HG03135 (cell line): ENCODE measurements at regions not wholly inside any gene's neighbourhood (a gene's known extent, or its start where the extent isn't known, plus 50 kb on each side); places are given as distances from the start of the nearest gene placed in this dataset.

Experiments used
- ATAC-seq: cut with Tn5 transposase; IDR thresholded peaks from one replicate; pipeline ENCODE4 v1.9.1; 2021; ENCODE audit warnings: mild to moderate bottlenecking, moderate library complexity; ENCODE audit not compliant: unreplicated experiment

DNA sequence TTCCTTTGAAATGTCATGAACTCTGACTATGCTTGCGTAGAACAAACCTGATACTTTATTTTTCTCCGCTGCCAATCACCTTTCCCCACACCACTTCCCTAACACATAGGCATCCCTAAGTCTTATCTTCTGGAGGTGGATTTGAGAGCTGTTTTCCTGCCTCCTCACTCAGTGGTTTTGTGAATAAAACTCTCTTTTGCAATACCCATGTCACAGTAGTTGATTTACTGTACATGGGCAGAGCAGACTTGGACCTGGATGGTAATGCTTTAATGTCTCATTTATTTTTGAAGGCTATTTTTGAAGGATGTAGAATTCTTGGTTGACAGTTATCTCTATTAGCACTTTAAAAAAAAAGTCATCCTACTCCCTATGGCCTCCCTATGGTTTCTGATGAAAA is 881.8 kb downstream of the SLITRK5 start:
- ATAC-seq = no peak

DNA sequence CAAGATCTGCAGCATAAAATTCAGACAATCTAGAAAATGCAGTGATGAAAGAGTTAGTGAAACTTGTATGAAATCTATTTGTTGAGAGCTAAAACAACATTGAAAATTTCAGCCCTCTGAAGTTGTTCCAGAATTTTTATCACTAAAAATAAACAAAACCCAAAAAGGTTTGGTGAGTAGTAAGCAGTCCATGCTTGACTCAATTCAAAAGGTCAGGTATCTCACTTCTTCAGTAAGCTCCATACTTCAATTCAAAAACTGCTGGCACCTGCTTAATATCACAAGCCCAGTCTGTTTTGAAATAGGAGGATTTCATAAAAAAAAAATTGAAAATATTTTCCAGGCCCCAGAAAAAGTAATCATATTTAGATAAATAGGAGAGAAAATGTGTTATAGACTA is 894.4 kb downstream of the SLITRK5 start:
- no peak for ATAC-seq

DNA sequence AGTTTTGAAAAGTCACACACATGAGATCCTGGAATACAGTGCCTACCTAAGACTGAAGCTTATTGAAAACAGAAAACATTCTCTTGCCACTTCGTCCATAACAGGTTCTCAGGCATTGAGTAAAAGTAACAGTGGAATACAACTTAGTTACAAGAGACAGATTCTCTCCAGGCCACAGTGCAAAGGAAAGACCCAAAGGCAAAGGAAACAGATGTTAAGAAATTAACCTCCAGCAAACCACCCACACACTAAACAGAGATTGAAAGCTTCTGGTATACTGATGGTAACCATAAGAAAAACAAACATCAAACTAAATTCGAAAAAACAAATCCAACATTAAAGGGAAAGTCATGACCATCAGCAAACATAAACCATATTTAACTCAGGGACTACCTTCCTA is 914.7 kb downstream of the SLITRK5 start:
- ATAC-seq = no peak

DNA sequence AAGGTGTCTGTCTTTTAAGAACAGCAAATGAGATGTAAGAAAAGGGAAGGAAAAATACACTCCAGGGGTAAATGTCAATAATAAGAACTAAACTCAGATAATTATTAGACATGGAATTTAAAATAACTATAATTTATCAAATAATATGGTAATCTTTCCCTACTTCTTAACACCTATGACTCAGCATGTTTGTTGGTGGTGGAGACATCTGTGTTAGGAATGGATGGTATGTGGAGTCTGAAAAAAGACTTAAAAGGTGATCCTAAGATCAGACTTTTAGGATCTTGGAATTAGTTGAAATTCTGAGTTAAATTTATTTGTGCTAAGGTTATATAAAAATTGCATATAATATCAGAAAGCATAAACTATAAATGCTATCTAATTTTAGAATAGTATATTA is 915.1 kb downstream of the SLITRK5 start:
- ATAC-seq = no peak

DNA sequence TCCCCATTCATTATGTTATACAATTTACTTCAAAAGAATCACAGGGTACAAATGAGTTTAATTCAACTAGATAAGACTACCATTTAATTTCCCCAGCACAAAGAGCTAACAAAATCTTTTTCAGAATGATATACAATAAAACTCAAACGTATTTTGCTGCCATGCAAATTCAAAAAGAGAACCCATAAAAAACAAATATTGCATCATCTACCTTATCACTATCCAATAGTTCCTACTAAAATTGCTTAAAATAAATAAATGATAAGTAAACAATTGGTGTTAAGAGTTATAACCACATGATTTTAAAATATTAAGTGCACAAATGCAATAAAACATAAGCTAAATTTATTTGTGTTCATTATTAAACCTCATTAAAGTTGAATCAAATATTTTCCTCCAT is 919.4 kb downstream of the SLITRK5 start:
- ATAC-seq = no peak

DNA sequence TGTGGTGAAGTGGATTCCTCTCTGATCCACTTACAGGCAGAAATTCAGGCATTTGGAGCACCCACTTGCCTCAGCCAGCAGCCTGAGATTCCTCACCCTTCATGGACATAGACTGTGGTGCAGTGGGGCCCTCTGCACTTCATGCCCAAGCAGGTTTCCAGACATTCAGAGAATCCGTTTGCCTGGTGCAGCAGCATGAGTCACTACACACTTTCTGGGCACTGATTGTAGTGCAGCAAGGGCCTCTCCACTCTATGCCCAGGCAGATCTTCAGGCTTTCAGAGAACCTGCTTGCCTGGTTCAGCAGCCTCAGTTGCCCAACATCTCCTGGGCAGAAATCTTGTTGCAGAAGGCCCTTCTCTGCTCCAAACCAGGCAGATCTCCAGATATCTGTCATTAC is 920.9 kb downstream of the SLITRK5 start:
- no peak for ATAC-seq

DNA sequence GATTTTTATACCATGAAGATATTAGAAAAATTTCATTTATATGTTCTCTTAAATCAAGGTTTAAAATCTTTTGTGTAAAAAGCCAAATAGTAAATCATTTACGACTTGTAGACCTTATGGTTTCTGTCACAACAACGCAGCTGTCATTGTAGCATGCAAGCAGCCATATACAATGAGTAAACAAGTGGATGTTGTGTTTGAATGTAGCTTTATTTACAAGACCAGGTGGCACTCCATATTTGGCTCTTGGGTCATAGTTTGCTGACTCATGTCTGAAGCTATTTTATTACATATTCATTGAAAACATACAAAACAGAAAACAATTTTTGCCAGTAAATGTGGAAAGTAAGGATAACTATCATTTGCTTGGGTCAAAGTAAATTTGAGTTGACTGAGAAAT is 930.8 kb downstream of the SLITRK5 start:
- no peak for ATAC-seq

DNA sequence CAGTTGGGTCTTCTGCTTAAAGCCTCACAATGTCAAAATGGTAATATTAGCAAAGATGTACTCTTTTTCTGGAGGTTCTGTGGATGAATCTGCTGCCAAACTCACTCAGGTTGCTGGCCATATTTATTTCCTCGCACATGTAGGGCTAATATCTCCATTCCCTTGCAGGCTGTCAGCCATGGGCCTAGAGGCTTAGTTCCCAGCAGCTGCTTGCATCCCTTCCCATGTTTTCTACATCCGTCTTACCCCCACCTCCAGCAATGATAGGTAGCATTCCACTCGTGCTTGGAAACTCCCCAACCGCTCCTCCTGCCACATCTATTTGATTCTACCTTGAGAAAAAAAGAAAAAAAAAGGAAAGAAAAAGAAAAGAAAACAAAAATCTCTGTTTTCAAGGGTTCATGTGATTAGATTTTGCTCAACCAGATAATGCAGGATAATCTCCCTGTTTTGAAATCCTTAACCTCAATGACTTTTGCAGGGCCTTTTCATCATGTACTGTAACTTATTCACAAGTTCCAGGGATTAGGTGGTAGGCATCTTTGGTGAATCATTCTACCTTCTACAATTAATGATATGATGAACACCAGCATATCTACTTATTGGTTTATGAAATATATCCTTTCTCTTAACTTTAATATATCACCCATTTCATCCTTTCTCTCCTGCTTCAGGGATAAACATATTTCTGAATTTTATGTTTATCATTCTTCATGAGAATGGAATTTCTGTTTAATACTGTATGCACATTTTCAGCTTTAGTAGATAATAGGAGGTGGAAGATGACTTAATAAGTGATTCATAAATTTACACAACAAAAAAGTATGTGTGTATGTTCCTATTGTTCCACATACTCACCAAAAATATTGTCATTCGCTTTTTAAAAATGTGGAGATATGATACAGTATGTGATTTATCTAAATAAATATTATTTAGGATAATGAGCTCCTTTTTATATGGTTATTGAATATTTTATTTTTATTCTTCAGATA is 931.9 kb downstream of the SLITRK5 start:
- no peak for ATAC-seq

DNA sequence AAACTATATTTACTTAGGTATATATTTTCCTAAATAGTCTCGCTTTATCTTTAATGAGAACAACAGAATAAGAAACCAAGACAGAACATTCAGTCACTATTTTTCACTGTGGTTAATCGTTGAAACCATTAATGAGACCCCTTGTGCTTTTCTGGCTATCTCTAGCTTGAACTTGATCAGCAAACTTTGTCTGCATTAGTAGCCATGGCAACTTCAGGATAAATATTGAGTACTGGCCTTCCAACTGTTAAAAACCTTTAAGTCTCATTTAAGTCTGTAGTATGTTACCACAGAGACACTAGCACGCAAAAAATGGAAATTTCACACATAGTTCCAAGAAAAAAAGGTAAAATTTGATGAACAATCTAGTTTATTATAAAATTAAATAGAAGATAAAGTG is 946.0 kb downstream of the SLITRK5 start:
- ATAC-seq = no peak

DNA sequence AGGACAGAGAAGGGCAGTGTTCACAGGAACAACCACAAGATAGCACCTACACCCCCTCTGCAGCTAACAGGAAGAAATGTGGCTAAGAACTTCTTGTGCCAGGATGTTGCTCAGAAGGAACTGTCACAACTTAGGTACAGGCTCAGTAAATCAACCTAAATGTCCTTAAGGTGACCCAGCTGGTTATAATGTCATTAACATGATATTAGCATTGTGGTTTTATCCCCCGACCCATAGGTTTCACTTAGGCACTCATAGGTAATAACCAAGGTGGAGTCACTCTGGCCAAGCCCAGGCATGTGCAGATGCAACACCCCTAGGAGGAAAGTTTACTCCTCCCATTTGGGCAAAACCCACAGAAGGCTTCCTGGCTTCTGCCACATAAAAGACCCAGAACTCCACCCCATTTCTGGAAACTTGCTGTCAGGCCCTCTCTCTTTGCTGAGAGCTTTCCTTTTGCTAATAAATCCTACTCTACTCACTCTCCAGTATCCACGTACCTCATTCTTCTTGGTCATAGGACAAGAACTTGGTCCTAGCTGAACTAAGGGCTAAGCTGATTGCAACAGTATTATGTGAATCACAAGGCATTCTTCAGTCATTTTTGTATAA is 951.3 kb downstream of the SLITRK5 start:
- no peak for ATAC-seq

DNA sequence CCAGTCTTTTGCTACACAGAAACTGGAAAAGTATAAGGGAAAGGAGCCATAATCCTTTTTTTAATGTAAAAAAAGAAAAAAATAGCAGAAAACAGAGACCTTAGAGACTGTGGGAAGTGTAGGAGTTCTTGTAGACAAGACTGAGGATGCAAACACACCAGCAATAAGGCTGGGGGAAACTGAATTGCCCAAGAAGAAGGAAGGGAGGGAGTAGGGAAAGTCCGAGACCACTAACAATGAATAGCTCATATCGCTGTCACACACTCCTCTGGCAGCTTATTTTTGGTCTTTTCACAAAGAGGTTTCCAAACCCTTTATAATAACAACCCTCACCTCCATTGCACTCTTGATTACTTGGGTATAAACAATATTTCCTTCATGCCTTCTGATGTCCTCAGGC is 952.0 kb downstream of the SLITRK5 start:
- ATAC-seq = no peak

DNA sequence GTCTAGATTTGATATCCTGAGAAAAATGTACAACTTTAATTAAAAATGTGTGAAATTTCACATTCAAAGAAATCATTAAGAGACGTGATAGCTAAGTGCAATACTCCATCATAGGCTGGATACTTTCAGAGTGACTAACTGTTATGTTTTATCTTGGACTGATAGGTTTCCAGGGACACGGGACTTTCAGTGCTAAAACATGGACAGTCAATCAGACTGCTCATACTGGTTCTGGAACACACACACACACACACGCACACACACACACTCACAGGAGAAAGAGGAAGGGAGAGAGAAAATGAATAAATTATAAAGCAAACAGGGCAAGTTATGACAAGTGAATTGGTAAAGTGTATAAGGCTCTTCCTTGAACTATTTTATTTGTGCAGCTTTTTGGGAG is 955.9 kb downstream of the SLITRK5 start:
- no peak for ATAC-seq

DNA sequence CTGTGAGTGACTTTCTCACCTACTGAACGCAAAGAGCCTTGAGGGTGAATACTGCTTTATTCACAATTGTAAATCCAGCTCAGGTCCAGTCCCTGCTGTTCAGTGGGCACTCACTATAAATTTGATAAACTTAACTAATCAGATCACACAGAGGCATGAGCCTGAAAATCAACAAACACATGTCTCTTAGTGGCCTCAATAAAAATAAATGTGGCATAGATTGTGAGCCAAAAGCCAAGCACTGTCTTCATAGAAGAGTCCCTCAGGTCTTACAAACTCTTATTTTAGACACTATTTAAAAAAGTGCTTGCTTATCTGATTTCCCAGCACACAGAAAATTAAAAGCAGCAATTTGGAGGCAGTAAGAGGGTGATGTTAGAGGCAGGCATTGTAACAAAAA is 957.7 kb downstream of the SLITRK5 start:
- no peak for ATAC-seq

DNA sequence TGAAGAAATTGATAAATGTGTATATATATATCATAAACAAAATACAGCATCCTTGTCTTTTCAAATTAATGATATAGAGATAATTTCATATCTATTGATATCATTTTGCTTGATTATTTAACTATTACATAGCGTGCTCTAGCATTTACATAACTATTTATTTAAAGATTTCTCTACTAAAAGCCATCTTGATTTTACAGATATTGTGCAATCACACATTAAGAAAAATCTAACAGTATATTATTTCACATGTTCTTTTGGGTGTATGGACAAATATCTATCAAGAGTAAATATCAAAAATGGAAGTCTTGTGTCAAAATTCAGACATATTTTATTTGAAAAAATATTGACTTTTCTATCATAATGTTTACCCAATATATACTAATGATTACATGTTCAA is 966.8 kb downstream of the SLITRK5 start:
- ATAC-seq = no peak

DNA sequence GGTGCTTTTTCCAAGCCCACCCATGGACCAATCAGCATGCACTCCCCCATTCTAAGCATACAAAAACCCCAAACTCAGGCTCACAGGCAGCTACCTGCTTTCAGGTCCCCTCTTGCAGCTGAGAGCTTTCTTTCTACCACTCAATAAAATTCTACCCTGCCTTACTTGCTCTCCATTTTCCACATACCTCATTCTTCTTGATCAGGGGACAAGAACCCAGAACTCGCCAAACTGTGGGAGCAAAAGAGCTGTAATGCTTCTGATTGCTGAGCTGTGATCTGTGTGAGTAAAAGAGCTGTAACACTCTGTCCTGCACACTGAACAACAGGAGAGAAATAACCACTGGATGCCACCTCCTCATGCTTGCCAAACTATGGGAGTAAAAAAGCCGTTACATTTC is 972.1 kb downstream of the SLITRK5 start:
- ATAC-seq = no peak

DNA sequence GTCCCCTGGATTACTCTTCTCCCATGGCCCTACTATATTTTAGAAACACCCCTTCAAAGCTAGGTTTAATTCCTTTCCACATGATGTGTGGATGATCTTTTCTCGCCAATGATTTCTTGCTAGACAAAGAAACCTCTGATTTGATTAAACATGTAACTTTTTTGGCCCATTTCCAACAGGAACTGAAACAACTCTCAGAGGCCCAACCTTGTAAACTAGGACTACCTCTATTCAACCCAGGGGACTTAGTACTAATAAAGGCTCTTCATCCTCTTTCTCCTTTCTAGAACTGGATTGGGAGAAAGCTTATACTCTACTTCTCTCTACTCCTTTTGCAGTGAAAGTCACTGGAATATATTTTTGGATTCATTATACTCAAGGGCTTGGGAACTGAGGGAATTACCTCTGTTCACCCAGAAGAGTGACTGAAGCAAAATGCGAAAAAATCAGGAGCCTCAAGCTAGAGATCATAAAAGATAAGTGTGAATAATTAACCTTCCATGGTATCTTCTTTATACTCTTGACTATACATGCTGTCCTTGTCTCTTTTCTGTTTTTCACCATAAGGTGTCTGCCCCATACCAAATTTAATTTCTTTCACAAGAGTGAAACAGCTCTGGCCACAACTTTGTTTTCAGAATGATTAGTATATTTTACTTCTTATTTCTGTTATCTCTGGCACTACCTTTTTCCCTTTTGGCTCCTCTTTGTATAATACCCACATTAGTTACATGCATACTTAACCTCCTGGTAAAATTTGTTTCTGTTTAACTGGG is 977.6 kb downstream of the SLITRK5 start:
- ATAC-seq = peak; percentile 48

DNA sequence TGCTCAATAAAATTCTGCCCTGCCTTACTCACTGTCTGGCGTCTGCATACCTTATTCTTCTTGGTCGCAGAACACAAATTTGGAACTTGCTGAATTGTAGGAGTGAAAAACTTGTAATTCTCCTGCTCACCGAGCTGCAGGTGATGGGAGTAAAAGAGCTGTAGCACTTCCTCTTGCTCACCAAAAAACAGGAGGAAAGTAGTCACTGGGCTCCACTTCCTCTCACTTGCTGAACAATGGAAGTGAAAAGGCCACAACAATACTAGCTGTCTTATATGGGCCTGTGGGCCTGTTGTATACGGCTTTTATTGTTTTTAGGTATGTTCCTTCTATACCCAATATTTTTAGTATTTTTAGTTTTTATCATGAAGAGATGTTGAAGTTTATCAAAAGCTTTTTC is 978.7 kb downstream of the SLITRK5 start:
- ATAC-seq = no peak

DNA sequence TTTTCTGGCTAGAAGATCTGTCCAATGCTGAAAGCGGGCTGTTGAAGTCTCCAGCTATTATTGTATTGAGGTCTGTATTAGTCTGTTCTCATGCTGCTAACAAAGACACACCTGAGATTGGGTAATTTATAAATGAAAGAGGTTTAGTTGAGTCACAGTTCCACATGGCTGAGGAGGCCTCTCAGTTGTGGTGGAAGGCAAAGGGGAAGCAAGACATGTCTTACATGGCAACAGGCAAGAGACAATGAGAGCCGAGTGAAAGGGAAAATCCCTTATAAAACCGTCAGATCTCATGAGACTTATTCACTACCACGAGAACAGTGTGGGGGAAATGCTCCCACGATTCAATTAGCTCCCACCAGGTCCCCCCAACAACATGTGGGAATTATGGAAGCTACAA is 980.4 kb downstream of the SLITRK5 start:
- peak; percentile 57 for ATAC-seq

DNA sequence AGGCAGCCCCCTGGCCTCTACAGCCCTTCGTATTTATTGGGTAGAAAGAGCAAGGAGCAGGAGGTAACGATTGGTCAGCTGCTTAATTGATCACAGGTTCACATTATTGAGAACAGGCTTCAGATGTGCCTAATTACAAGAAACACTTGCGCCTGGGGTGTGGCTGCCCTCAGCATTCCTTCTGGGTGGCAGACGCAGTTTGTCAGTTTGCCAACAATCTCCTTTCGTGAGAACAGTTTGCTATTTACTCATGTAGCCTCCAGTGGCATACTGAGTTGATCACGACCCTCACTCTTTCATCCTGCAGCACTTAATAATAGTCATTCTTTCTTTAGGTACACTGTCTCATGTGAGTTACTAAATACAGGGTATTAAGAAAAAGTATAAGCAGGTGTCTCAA is 985.6 kb downstream of the SLITRK5 start:
- ATAC-seq = no peak

DNA sequence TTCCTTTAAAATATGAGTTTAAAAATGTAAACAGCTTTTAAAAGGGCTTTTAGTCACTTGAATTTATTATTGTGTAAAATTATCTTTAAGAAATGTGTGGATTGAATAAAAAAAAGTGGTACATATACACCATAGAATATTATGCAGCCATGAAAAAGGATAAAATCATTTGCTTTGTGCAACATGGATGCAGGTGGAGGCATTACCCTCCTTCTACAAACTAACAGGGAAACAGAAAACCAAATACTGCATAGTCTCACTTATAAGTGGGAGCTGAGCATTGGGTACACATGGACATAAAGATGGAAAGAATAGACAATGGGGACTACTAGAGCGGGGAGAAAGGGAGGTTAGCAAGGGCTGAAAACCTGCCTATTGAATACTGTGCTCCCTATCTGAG is 999.3 kb downstream of the SLITRK5 start:
- ATAC-seq = no peak

DNA sequence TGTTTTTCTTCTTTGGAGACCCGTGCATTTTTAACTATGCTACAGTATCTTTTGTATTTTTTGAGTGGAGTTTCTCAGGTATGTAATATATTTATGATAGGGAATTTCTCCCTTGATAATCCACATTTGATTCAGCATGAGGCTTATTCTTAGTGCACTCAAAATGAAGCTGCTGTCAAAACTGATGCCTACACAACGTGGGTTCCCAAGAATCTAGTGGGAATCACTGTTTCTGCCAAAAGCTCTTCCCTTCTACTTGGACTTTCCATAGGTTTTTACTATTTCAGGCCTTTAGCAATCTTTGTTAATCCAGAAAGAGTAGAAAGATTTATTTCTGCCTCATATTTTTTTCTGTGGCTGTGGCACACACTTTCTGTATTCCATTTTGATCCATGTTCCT is 1003.7 kb downstream of the SLITRK5 start:
- no peak for ATAC-seq
